SHP77 (cell line): ENCODE measurements at regions not wholly inside any gene's neighbourhood (a gene's known extent, or its start where the extent isn't known, plus 50 kb on each side); places are given as distances from the start of the nearest gene placed in this dataset.

Source experiments
- DNase-seq, 2 experiments: peaks; one replicate each; lab custom pipeline; 2025; lab: John Stamatoyannopoulos, UW

GRCh38 chr16:24414534-24414933 is 124.8 kb upstream of the RBBP6 start:
- no peak for DNase-seq

GRCh38 chr16:24418733-24419132 is 120.6 kb upstream of the RBBP6 start:
- no peak for DNase-seq

GRCh38 chr16:24423312-24423711 is 116.1 kb upstream of the RBBP6 start:
- no peak for DNase-seq

- no peak for DNase-seq
Observed at GRCh38 chr16:24424364-24424763, 115.0 kb upstream of the RBBP6 start.

GRCh38 chr16:24427840-24428239 is 111.5 kb upstream of the RBBP6 start:
- DNase-seq: no peak

- no peak for DNase-seq
Observed at GRCh38 chr16:24428756-24429155, 110.6 kb upstream of the RBBP6 start.

GRCh38 chr16:24430954-24431760 is 108.2 kb upstream of the RBBP6 start:
- DNase-seq: no peak

- DNase-seq: no peak
Observed at GRCh38 chr16:24433706-24434105, 105.7 kb upstream of the RBBP6 start.

- no peak for DNase-seq
Observed at GRCh38 chr16:24440306-24440705, 99.1 kb upstream of the RBBP6 start.

GRCh38 chr16:24442631-24443030 is 96.7 kb upstream of the RBBP6 start:
- no peak for DNase-seq

- no peak for DNase-seq
Observed at GRCh38 chr16:24445216-24445615, 94.2 kb upstream of the RBBP6 start.

GRCh38 chr16:24446189-24446588 is 93.2 kb upstream of the RBBP6 start:
- DNase-seq: no peak

- no peak for DNase-seq
Observed at GRCh38 chr16:24452724-24453123, 86.6 kb upstream of the RBBP6 start.

GRCh38 chr16:24463196-24463945 is 76.0 kb upstream of the RBBP6 start:
- no peak for DNase-seq

- no peak for DNase-seq
Observed at GRCh38 chr16:24471561-24472350, 67.6 kb upstream of the RBBP6 start.

- no peak for DNase-seq
Observed at GRCh38 chr16:24477492-24477891, 61.9 kb upstream of the RBBP6 start.

GRCh38 chr16:24478401-24478800 is 61.0 kb upstream of the RBBP6 start:
- DNase-seq: peak in 1 of 2 experiments; percentile 0

GRCh38 chr16:24482681-24483202 is 56.6 kb upstream of the RBBP6 start:
- DNase-seq: no peak

- no peak for DNase-seq
Observed at GRCh38 chr16:24488045-24488444, 51.3 kb upstream of the RBBP6 start.
